ENCODE measurements at regions not wholly inside any gene's neighbourhood (a gene's known extent, or its start where the extent isn't known, plus 50 kb on each side); places are given as distances from the start of the nearest gene placed in this dataset.

DNA sequence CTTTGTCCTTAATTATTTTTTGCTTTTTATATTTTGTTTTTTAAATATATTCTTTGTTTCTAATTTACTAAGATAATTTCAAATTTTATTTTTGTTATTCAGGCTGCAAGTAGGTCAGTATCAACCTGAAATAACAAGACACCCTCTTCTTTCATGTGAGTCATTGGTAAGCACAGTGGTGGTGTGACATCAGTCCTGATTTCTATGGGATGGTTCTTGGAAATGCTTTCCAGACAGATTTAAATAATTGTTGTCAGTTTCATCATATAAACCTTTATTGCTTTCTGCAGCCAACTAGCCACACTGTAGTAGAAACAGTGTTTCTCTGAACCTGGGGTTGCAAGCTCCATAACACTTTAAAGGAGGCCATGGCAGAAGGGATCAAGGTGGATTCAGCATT is 157.5 kb upstream of the C21orf91 start:
- DNase-seq, result no peak

DNA sequence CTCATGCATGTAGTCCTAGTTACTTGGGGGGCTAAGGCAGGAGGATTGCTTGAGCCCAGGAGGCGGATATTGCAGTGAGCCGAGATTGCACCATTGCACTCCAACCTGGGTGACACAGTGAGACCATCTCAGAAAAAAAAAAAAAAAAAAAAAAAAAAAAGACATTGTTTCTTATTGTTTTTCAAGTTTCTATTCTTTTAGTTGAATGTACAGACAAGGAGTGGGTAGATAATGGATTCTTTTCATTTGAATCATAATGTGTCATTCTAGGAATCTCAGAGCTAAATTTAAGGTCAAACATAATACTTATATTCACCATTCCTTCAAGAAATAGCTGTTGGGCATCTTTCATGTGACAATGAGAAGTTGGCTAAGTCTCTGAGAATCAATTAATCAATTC is 157.0 kb upstream of the C21orf91 start:
- DNase-seq, result no peak

DNA sequence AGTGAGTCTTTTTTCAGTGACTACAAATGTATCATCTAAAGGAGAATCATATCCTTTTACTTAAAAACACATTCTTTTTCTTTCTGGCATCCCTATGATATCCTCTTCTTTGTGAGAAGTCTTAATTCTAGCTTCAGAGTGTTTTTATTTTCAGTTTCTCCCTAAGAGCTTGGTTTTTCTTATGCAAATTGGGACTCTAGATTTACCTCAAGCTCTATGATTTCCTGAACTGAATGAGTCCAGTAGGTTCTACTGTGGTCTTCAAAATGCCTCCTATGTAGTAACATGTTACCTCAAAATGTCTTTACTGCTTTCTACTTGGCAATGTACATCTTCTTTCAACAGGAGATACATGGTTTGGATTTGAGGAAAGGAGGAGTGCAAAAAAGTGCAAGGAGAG is 148.2 kb upstream of the C21orf91 start:
- DNase-seq, result no peak

DNA sequence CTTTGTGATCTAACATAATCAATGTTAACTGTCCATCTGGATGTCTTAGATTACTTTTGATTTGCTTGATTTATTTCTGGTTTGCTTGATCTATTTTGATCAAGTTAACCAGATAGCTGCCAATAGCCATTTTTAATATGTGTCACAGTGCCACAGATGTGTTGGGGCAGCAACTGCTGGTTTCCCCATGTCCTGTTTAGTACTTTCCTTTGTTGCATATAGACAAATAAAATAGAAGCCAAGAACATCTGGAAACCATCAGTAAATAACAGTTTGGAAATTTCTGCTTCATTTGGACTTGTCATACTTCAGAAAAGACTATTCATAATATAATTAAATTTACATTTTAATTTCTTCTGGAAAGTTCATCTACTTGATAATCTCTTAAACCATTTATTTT is 145.6 kb upstream of the C21orf91 start:
- DNase-seq, result no peak

DNA sequence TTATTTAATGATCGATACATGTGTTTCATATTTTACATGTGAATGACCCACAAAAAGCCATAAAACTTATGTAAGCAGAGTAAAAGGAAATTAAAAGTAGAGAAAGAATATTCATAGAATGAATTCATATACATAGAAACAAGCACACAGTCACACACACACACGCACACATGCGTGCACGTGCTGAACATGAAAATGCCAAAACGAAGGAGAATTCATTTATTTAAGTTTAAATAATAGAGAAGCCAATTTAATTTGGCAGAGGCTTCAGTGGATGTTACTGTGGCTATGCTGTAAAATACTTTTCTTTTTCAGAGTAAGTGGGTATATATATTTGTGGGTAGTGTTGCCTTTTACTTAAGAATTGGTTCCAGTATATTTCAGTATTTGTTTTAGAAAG is 145.0 kb upstream of the C21orf91 start:
- DNase-seq, result no peak

DNA sequence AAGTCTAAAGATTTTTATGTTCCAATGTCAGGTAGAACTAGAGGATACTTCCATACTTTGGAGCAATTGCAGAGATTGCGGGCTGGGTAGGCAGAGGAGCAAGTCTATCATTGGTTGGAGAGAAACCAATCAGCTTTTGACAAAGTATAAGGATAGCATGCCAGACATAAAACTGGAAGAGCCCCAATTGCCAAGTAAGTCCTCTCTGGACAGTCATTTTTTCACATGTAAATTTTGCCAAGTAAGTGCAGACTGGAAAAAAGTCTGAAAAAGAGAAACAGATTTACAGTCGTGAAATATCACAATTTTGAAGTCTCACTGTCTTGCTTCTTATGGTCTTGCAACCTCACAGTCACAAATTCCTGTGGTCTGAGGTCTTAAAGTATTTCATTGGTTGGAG is 131.4 kb upstream of the C21orf91 start:
- DNase-seq, result no peak

DNA sequence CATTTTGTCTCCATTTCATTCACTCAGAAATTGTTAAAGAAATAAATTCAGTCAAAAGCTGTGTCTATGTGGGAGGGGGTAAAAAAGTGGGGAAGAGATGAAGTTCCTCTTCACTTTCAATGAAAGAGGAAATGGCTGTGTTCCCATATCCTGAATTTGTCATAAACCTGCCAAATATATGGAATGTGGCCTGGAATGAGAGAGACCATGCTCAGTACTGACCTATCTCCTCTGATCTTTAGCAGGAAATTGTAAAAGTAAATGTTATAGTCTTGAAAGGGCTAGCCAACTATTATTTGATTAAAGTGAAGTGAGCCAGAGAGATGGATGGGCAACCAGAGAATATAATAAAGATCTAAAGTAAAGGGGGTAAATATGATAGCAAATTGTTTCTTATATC is 130.3 kb upstream of the C21orf91 start:
- no peak for DNase-seq

DNA sequence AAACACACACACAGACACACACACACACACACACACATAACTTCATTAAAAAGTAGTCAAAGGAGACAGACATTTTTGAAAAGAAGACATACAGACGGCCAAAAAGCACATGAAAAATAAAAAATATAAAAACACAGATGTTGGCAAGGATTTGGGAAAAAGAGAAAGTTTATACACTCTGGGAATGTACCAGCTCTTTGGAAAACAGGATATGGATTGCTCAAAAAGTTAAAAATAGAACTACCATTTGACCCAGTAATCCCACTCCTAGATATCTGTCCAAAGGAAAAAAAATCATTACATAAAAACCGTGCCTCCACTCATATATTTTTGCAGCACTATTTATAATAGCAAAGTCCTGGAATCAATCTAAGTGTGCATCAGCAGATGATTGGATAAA is 128.4 kb upstream of the C21orf91 start:
- DNase-seq, result no peak

DNA sequence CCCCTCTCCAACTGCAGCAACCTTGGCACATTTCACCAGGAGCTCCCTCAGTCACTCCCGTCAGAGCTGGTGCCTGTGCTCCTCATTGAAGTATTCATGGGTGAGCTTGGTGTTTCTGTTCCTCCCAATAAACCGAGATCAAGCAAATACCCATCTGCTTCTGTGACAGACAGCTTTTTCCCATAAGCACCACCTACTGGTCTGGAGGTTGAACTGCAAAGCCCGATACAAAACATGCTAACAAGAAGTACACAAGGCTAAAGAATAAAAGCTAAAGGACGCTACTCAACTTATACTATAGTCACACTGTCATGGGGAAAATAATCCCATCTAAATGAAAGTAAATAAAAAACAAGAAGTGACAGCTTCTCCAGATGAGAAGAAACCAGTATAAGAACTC is 111.9 kb upstream of the C21orf91 start:
- DNase-seq, result no peak

DNA sequence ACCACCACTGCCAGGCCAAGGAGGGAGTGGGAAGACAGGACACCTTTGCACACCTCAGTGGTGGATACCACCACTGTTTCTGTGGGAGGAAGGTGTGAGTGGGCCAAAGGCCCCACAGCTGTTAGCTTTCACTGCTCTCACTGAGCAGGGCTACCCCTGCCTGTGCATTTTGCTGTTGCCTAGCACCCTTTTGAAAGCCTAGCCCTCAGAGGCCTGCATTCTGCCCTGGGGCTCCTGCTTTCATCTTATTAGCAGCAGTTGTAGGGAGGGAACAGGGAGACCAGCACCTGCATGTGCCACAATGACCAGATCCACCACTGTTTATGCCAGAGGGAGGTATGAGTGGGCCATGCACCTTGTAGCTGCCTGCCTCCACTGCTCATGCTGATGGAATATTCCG is 110.9 kb upstream of the C21orf91 start:
- DNase-seq, result no peak

DNA sequence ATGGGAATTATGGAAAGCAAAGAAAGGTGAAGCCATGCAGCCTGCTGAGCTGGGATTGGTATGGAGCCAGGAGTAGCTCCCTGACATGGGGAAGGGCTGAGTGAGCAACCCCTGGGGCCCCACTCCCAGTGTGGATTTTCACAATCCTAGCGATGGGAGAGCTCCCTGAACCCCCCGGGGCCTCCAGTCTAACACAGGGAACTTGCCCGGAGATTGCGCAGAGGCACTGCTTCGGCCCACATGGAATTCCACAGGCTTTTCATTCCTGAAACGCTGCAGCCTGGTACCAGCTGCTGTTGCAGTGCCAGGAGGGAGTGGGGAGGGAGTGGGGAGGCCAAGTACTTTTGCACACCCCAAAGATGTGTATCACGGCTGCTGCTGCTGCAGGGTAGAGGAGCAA is 110.4 kb upstream of the C21orf91 start:
- no peak for DNase-seq

DNA sequence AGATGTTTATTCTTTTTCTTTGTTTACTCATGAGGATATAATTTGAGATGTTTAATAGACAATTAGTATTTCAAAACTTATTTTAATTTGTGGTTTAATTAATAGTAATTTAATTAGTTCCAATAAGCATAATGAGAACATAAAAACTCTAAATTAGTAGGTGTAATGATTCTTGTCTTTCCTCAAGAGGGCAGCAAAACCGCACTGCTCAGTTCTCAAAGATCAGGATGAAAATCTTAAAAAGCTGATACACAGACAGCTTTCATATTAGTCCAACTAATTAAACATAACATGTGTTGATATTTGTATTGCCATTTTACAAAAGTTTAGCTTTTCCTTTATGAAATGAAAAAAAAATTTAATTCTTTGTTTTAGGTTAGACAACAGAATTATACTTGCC is 106.7 kb upstream of the C21orf91 start:
- DNase-seq, result no peak

DNA sequence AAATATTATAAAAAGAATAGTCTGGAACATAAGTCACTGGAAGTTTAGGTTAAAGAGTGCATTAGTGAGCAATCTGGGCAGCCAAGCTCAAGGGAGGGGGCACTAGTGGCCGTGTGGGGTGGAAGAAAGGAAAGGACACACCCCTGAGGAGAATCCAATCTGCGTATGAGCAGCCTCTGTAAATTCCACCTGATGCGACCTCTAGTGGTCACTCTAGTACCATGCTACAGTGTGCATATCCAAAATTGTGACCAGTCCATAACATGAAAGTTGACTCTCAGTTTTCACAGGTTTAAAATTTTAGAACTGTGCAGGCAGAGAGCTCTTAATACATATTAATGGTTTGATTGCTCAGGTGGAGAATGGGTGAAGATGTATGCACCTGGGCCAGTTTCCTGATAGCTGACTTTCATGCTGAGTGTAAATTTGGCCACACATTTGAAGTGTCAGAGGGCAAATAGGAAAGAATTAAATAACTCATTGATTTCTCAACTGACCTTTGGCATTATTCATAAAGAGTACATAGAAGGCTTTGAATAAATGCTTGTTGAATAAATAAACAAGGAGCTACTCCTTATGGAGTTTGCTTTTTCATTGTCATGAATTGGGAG is 105.9 kb upstream of the C21orf91 start:
- peak; percentile 7 for DNase-seq

DNA sequence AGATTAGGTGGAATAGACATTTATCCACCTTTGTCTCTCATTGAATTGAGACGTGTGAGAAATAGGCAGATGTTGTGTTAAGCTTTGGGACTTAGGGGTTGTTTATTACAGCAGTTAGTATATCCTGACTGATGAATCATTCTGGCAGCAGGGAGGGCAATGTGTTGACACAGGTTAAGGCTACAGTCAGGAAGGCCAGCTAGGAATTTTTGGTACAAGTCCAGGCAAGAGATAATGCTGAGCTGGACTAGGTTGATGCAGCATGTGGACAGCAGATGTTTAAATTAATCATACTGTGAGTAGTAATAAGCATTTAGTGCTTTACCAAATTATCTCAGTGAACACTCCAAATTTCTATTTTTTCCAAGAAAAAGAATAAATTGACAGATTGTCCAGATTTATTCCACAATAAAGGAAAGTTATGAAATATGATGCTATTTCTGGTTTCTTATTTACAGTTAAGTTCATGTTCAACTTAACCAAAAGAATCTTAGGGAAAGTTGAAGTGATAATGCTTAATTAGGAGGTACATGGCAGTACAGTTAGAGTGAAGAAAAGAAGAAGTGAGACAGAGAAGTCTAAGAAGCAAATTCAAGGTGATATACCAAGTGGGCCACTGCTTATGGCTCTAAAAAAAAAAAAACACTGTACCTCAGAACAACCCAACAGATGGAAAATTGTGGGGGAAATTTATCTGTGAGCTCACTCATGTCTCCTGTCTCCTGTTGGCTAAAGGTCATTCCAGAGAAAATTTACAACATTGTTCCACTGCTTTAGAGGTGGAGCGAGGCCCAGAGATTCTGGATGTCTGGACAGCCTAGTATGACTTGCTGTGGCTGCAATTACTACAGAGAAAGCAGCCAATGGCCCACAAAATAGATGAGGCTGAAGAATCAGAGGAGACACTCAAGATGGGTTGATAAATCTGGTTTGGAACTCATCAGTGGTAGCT is 102.7 kb upstream of the C21orf91 start:
- no peak for DNase-seq

DNA sequence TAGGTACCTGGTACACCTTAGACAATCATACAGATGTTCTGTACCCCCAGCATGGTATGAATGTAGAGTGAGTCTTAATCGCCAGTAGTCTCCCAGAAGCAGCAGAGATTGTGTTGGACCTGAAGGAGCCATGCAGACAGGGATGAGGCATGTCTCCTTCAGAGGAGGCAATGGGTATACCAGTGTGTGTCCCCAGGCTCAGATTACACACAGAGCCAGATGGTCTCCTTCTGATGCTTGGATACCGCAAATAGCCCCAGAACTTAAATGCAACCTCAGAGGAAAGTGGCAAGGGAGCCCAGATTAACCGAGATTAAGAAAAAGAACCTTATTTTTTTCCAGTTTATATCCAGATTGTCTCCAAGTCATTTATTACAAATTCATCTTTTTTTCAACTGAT is 96.8 kb upstream of the C21orf91 start:
- DNase-seq, result no peak

DNA sequence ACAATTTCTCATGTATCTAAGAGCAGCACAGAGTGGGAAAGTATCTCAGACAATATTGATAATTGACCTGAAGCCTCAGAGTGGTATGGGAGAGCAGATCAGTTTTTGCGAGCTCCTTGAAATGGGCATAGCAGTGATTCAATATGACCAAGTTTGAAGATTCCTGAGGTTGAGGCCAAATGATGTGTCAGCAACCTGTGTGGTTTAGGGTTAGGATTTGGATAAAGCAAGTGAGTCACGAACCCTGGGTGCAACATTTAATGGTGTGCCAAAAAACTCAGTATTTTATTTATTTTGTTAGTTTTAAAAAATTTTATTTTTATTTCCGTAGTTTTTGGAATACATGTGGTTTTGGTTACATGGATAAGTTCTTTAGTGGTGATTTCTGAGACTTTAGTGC is 92.5 kb upstream of the C21orf91 start:
- DNase-seq, result no peak

DNA sequence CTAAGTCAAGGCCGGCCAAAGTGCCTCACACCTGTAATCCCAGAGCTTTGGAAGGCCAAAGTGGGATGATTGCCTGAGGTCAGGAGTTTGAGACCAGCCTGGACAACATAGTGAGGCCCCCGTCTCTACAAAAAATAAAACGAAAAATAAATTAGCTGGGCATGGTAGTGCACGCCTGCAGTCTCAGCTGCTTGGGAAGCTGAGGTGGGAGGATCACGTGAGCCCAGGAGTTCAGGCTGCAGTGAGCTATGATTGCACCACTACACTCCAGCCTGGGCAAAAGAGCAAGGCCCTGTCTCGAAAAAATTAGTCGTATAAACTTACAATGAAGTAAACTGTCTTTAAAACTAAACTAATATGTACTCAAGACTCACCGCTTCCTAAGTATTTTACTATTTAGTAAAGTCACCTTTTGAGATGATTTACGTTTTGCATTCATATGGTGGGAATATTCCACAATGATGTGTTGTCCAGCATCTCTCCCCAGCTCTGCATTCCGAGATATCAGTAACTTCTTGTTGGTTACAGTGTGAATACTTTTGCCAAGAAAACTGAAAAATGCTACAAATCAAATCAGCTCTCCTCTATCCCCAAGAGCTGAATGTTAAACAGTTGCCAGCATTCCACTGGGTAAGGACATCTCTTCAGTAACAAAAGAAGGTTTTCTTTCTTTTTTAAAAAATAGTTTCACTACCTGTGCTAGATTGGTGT is 84.9 kb upstream of the C21orf91 start:
- DNase-seq, result no peak

DNA sequence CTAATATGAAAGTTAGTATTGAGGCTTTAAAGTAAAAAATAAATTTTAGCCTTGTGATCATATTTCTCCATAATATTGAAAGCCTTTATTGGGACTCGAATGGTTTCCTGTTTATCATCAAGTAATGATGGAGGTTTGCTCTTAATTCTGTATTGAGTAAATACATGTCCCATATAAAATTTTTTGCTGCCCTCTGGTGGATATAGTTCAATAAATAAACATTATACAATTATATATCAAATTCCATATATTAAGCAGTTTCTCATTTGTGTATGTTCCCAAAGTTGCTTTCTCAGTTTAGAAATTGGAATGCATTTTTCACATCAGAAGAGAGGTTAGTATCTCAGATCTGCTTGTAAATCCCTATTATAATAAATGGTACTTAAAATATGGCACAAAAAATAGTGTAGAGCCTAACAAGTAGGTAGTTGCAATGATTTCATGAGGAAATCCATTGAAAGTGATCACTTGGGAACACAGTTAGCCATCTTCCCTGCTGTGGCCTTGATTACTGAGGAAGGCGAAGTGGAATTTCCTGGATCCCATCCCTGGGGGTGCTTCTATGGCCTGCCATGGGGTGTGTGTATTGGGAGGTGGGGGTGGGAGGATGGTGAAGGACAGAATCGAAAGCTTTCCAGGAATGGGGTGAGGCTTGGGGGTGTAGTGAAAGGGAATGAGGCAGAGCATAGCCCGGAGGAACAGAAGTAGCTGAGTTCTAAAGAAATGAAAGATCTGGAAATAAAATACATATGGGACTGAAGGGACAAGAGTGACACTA is 84.1 kb upstream of the C21orf91 start:
- no peak for DNase-seq

DNA sequence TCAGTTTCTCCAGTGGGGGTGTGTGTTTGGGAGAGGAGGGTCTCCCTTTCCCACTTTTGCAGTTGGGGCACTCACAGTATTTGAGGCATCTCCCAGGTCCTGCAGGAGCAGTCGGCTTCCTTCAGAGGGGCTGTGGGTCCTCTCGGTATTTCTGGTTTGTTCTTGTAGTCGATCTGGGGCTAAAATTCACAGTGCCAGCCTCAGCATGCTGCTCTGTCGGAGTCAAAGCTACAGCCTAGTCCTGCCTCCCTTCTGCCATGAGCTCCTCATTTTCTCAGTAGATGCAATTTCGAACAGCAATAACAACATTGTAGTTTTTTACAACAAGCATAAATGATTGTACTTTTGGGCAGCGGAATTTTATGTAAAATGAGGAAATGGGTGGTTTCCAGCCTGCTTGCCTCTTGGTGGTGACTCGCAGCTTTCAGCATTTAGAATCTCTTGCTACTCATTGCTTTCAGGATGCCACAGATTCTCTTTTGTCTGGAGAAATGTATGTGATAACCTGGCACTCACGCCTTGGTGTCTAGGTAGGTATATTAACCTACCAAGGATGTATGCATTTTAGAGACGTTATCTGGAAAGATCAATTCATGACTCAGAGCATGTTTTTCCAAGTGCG is 82.4 kb upstream of the C21orf91 start:
- no peak for DNase-seq

DNA sequence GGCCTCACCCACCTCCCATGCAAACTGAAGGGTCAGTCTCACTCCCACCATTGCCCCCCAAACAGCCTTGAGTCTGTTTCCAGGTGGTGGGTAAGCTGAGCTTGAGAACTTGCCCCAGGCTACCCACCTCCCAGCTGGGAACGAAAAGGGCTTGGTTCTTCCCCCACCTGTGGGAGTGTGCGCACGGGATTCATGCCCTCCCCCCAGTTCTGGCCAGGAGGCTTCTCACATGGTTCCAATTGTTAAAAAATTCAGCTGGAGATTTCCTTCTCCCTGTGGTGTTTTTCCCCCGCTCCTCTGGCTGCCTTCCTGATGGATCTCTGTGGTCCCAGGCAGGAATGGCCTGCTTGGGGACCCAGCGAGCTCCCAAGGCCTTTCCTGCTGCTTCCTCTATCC is 81.8 kb upstream of the C21orf91 start:
- no peak for DNase-seq

DNA sequence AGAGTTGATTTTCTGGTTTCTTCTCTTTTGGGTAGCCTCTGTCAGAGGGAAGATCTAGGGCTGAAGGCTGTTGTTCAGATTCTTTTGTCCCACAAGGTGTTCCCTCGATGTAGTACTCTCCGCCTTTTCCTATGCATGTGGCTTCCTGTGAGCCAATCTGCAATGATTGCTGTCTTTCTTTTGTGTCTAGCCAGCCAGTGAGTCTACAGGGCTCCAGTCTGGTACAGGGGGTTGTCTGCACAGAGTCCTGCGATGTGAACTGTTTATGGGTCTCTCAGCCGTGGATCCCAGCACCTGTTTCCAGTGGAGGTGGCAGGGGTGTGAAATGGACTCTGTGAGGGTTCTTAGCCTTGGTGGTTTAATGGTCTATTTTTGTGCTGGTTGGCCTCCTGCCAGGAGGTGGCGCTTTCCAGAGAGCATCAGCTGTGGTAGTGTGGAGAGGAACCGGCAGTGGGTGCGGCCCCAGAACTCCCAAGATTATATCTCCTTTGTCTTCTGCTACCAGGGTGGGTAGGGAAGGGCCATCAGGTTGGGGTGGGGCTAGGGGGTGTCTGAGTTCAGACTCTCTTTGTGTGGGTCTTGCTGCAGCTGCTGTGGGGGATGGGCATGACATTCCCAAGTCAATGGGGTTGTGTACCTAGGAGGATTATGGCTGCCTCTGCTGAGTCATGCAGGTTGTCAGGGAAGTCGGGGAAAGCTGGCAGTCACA is 81.3 kb upstream of the C21orf91 start:
- no peak for DNase-seq

DNA sequence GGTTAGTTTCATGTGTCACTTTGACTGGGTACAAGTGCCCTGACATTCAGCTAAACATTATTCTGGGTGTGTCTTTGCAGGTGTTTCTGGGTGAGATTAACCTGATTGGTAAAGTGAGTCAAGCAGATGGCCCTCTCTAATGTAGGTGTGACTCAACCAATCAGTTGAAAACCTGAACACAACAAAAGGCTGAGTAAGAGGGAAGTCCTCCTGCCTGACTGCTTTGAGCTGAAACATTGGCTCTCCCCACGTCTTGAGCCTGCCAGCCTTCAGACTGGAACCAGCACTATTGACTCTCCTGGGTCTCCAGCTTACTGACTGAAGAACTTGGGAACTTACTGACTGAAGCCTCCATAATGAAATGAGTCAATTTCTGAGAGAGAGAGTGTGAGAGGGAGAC is 70.0 kb upstream of the C21orf91 start:
- DNase-seq, result no peak
